Astrocyte of the hippocampus (primary cell): ENCODE measurements at regions not wholly inside any gene's neighbourhood (a gene's known extent, or its start where the extent isn't known, plus 50 kb on each side); places are given as distances from the start of the nearest gene placed in this dataset.

Source experiments
- DNase-seq: peaks from one replicate; pipeline ENCODE4 v3.0.0; 2011; ENCODE audit warnings: low read depth, low spot score

GRCh38 chr14:104341532-104342434, 203.4 kb downstream of the KIF26A start:
- DNase-seq = no peak

GRCh38 chr14:104342435-104343293, 204.3 kb downstream of the KIF26A start:
- DNase-seq = no peak

GRCh38 chr14:104343294-104343625, 204.9 kb downstream of the KIF26A start:
- DNase-seq = no peak

GRCh38 chr14:104343690-104344640, 205.6 kb downstream of the KIF26A start:
- DNase-seq = no peak

GRCh38 chr14:104344818-104345620, 206.6 kb downstream of the KIF26A start:
- no peak for DNase-seq

GRCh38 chr14:104345621-104346462, 207.5 kb downstream of the KIF26A start:
- no peak for DNase-seq

- DNase-seq = no peak
These were observed 208.2 kb downstream of the KIF26A start for GRCh38 chr14:104346608-104347007.

GRCh38 chr14:104348741-104349140, 210.4 kb downstream of the KIF26A start:
- DNase-seq = no peak

- no peak for DNase-seq
These were observed 211.6 kb downstream of the KIF26A start for GRCh38 chr14:104349950-104350349.

GRCh38 chr14:104350463-104351185, 212.2 kb downstream of the KIF26A start:
- DNase-seq = no peak

GRCh38 chr14:104351849-104352492, 213.6 kb downstream of the KIF26A start:
- DNase-seq = no peak

- DNase-seq = no peak
These were observed 214.3 kb downstream of the KIF26A start for GRCh38 chr14:104352493-104353220.

- DNase-seq = no peak
These were observed 215.0 kb downstream of the KIF26A start for GRCh38 chr14:104353221-104353920.

- no peak for DNase-seq
These were observed 215.7 kb downstream of the KIF26A start for GRCh38 chr14:104353921-104354701.

GRCh38 chr14:104355101-104356019, 217.0 kb downstream of the KIF26A start:
- no peak for DNase-seq
